ENCODE measurements at regions not wholly inside any gene's neighbourhood (a gene's known extent, or its start where the extent isn't known, plus 50 kb on each side); places are given as distances from the start of the nearest gene placed in this dataset.

GRCh38 chr4:64824591-64824990 lies 415.3 kb upstream of the TECRL start:
- no peak for TF ChIP-seq CTCF (IDR thresholded peaks at IDR 0.05)
- no peak for TF ChIP-seq ZFX (IDR thresholded peaks at IDR 0.05; ENCODE audit: borderline replicate concordance)

Data from 22Rv1 (cell line).